IPS DF 4.7 (cell line): ENCODE measurements at regions not wholly inside any gene's neighbourhood (a gene's known extent, or its start where the extent isn't known, plus 50 kb on each side); places are given as distances from the start of the nearest gene placed in this dataset.

Experiments
- DNase-seq: peaks from one replicate; pipeline ENCODE4 v3.0.0-alpha.2; 2013; ENCODE audit warnings: low spot score; ENCODE audit errors: extremely low read depth

DNA sequence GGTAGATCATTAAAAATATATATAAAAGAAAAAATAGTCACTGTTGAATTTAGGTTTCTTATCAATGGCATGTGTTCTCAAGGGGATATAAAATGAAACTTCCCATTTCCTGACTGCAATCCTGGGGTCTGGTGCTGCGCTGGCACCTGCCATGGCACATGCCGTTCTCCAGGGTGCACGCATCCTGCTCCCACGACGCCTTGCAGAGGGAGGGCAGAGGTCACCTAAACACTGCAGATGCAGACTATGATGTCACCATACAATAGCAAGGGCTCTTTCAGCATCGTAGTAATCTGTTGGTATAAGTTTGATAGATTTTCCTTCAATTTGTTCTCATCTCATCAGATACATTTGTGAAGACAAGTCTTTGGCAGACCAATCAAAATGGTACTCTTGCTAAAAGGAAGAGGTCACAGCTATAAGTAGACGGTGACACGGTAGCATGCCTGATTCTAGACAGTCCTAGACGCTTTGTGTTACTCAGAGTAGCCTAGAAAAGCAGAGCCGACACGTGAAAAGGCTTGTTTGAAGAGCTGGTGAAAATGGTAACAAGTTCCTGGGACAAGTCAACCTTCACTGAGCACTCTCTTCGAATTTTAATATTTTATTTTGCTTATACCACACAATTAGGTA is 761.4 kb downstream of the DCDC2C start:
- no peak for DNase-seq

DNA sequence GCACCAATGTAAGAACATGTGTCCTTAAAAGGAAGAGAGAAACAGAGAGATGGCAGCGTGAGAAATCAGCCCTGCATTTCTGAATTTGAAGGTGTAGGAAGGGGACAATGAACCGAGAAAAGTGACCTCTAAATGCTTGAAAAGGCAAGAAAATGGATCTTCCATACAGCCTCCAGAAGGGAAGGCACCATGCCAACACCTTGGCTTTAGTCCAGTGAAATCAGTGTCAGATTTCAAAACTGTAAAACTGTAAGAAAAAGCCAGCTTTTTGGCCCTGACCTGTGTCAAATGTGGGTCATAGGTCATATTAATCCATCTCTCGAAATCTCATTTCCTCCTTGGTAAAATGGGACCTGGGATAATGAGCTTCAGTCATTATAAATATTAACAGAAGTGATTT is 762.3 kb downstream of the DCDC2C start:
- DNase-seq = no peak

GRCh38 chr2:4475618-4476017 is 772.2 kb downstream of the DCDC2C start:
- DNase-seq = no peak

- no peak for DNase-seq
These were observed 779.7 kb downstream of the DCDC2C start for GRCh38 chr2:4483050-4483449.

GRCh38 chr2:4486971-4487370 is 783.6 kb downstream of the DCDC2C start:
- DNase-seq = no peak

GRCh38 chr2:4499316-4500030 is 796.1 kb downstream of the DCDC2C start:
- no peak for DNase-seq

DNA sequence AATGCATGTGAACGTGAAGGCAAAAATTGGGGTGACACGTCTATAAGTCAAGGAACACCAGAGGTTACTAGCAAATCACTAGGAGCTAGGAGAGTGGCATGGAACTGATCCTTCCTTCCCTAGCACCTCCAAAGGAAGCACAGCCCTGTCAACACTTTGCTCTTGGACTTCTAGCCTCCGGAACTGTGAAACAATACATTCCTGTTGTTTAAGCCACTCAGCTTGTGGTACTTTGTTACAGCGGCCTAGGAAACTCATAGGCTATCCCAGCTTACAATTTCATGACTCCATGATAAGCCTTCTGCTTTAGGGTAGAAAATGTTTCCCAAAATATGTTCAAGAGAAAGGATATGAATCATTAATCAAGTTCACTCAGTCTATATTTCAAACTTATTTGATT is 798.1 kb downstream of the DCDC2C start:
- DNase-seq = no peak

GRCh38 chr2:4502230-4502843 is 799.0 kb downstream of the DCDC2C start:
- DNase-seq = no peak

GRCh38 chr2:4507661-4508060 is 804.3 kb downstream of the DCDC2C start:
- no peak for DNase-seq

DNA sequence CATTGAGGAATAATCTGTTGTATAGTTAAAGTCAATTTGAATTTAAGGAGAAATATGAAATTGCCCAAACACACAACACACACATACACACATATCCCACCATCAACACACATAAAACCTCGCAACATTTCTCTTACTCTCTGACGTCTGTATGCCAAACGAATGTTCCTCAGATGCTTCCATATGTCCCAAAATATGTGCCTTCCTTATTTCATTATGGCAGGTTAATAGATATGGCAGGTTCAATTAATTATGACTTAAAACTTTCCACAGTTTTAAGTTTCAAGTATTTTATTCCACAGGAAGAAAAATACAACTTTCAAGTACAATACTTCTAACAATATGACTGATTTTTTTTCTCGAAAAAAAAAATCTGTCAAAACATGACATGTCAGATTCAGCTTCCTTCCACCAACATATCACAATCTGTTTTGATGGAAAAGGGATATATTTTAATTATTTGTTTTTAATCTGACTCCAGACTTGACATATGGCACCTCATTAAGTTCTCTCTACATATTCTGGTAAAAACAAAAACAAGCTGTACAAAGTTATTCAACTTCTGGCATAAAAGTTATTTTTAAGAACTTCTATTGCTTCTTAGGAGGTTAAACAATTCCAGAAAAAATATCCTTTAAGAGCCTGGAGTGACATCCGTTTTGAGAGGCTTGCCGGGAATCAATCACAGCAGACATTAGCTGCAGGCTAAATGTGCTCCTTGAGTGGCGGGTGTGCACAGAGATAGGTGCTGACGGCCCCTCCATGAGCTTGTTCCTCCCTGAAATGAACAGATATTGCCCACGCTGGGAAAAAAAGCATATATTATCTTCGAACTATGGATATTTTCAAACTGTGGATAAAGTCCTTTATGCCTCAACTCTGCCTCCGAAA is 812.7 kb downstream of the DCDC2C start:
- DNase-seq = no peak

DNA sequence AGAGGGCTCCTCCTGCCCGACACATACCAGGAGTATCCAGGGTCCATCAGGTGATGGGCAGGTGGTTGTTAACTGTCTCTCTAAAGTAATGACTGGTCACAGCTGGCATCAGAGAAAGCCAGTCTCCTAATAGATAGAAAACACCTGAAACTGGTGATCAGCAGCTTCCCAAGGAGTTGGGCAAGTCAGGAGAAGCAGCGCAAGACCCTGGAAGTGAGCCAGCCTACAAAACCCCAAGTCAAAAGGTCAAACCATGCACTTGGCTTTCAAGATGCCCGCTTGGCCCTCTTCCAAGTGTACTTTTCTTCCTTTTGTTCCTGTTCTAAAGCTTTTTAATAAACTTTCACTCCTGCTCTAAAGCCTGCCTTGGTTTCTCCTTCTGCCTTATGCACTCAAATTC is 815.2 kb downstream of the DCDC2C start:
- DNase-seq = no peak

DNA sequence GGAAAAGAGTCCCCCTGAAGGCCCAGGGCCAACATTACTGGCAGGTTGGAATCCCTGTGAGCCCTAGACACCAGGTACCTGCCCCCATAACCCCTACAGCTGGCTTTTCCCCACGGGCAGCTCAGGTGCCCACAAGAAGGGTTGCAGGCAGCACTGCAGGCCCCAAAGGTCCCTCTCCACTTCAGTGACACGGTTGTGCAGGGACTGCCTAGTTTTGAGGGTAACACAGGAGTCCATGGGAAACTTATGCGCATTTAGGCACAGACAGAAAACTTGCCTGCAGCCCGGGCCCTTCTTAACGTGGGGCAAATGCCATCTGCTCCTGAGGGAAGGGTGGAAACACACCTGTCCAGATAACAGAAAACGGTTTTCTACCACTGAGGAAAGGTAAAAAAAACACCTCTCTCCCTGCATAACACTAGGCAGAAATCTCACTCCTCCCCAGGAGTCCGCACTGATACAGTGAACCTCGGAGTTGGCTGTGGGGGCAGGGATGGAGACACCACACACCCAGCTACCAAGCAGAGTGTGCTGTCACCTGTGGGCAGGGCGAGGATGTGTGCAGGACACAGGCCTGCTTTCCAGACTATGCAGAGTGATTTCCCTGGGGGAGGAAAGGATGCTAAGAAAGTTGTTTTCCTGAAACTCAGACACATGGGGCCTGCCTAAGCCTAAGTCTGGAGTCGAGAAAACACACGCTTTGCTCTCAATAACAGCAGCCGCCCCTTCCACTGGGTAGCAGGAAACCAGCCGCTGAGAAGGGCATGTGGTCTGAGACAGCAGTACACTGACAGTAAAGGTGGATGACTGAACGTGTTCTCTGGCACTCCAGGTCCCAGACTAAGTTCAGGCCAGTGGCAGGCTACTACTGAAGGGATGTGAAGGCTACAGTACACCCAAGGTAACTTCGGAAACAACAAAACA is 819.4 kb downstream of the DCDC2C start:
- DNase-seq = no peak

DNA sequence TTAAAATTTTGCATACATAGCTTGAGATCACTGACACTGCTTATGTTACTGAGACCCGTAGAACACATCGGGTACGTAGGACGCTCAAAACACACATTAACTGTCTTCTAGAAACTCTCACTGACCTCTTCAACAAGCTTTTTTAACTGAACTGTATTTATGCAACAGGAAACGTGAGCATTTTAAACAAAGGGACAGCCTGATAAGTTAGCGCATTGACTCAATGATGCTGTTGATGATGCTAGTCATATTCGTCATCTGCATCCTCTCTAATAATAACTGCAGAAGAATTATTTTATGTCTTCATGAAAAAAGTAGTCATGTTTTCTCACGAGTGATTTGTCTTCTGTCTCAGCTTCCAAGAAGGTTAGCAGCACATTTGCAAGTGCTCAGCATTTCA is 824.0 kb downstream of the DCDC2C start:
- DNase-seq = no peak

DNA sequence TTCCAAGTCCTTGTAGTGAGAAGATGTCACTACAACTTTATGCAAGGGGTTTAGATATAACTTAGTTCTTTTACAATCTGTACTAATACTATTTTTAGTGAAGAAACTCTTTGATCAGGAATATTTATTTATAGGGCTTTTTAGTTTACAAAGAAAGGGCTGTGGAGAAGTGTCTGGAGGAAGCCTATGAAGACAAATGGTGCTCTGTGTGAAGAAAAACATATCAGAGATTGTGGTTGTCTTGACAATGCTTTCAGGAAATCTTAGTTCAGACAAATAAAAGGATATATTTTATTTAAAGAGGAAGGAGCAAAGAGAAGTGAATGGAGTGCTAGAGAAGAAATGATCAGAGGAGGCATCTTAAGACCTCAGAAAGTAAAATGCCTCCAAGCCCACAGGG is 824.9 kb downstream of the DCDC2C start:
- DNase-seq = no peak

- no peak for DNase-seq
These were observed 825.4 kb downstream of the DCDC2C start for GRCh38 chr2:4528773-4529172.

GRCh38 chr2:4529738-4530137 is 826.4 kb downstream of the DCDC2C start:
- no peak for DNase-seq

GRCh38 chr2:4530231-4530630 is 826.9 kb downstream of the DCDC2C start:
- DNase-seq = no peak

DNA sequence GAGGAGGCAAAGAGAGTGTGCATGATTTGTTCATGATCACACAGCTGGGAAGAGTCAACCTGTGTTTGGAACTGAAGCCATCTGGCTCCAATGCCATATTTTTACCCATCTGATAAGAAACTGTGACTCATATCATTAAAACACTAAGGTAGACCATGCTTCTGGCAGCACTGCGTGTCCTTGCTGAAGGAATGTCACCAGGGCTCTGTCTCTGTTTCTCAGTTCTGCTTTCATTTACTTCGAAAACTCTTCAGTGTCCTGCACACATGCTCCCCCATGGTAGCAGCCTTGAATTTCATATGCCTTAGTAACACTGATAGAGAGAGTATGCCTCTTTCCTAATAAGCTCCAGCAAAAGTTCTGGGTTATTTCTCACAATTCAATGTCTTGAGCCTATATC is 830.4 kb downstream of the DCDC2C start:
- no peak for DNase-seq

DNA sequence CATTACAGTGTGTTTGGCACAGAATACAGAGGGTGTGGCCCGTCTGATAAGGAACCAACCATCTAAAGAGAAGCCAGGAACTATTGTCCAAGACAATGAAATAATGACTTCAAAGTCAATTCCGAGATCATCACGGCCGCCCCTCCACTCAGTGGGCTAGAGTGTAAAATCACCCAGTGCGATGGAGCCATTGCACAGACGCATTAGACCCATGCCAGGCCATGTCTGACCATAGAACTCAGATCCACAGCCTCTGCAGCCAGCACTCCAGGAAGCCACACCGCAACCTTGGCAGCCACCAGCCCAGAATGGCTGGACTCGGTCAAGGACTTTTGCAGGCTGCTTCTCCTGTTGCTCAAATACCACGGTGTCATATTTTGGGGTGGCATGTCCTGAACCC is 835.7 kb downstream of the DCDC2C start:
- DNase-seq = no peak

DNA sequence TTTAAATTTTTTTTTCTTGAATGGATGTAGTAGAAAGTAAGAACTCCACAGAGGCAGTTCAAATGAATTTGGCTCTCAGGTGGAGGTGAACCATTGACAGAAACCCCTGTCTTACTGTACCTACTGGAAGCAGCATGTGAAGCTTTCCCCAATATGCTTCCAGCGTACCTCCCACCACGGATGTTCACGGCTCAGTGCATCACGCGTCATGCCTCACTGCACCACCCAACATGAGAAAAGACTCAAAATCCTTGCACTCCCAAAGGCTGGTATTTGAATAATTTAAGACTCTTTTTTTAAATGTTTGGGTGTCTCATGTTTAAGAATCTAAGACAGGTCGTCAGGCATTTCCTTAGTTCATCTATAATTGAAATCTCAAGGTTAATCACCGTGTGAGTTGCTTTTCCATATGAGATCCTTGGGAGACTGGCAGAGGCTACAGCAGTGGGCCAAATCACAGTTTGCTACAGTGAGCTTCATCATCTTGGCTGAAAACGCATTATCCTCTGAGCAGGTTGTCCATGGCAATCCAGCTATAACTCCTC is 846.4 kb downstream of the DCDC2C start:
- DNase-seq = no peak
